ENCODE measurements at regions not wholly inside any gene's neighbourhood (a gene's known extent, or its start where the extent isn't known, plus 50 kb on each side); places are given as distances from the start of the nearest gene placed in this dataset.
A peak's percentile ranks its signal among the peaks of the same experiment; 100 is the strongest.

- 57 to 66% (median 62%) methylated on average over 15 to 20 of the region's 20 CpGs for WGBS, 4 donors
- intact Hi-C loops (cut with DNase I): loop anchor here in 1 of 10 donors (5.0 kb wide), 1 partner anchor 242 kb away; the partner anchor contains the start of gene GSE1
- Histone ChIP-seq H3K4me3 (no peak overlapping the region), H3K4me1 (peaks cover 0 to 28% (median 10%) of the 10 kb centered on the region in 12 donors), H3K27ac (peak overlapping the region in 1 of 12 donors; percentile 82), H3K36me3 (no peaks in the 10 kb centered on the region), H3K27me3 (no peaks in the 10 kb centered on the region), H3K9me3 (no peaks in the 10 kb centered on the region)
- TF ChIP-seq POLR2A (IDR thresholded peaks at IDR 0.05): no peak
- peak; percentile 59 to 83 (median 74) for TF ChIP-seq CTCF (IDR thresholded peaks at IDR 0.05)
- DNase-seq: peak in 1 of 5 donors; percentile 47
- ATAC-seq: peak; percentile 38 to 59 (median 47)
Observed at GRCh38 chr16:85369741-85370528, 243.2 kb upstream of the GSE1 start.

- 51 to 78% (median 71%) methylated on average over 6 of the region's 6 CpGs for WGBS, 4 donors
- ATAC-seq (peak in 1 of 4 donors; percentile 2), DNase-seq (no peak)
- no peaks in the 10 kb centered on the region for H3K36me3 ChIP-seq
- H3K27me3 ChIP-seq: no peaks in the 10 kb centered on the region
- H3K9me3 ChIP-seq: no peaks in the 10 kb centered on the region
- TF ChIP-seq CTCF (IDR thresholded peaks at IDR 0.05): no peak
- TF ChIP-seq POLR2A (IDR thresholded peaks at IDR 0.05): no peak
- no peak overlapping the region for H3K4me3 ChIP-seq
- H3K27ac ChIP-seq: peak overlapping the region in 1 of 12 donors; percentile 82
- H3K4me1 ChIP-seq: peaks cover 0 to 28% (median 10%) of the 10 kb centered on the region in 12 donors
- intact Hi-C loops (cut with DNase I): loop anchor here in 1 of 10 donors (5.0 kb wide), 1 partner anchor 242 kb away; the partner anchor contains the start of gene GSE1
Observed at GRCh38 chr16:85370543-85370880, 242.6 kb upstream of the GSE1 start.

- intact Hi-C loops (cut with DNase I): loop anchor here in 1 of 10 donors (5.0 kb wide), 1 partner anchor 241 kb away; the partner anchor contains the start of gene GSE1
- no peak for DNase-seq
- Histone ChIP-seq H3K27ac (peak overlapping the region in 1 of 12 donors; percentile 82), H3K36me3 (no peaks in the 10 kb centered on the region), H3K9me3 (no peaks in the 10 kb centered on the region), H3K27me3 (no peaks in the 10 kb centered on the region), H3K4me3 (peak overlapping the region in 1 of 12 donors; percentile 13), H3K4me1 (peaks cover 0 to 29% (median 12%) of the 10 kb centered on the region in 12 donors)
- ATAC-seq: peak; percentile 22 to 46 (median 36)
- TF ChIP-seq POLR2A (IDR thresholded peaks at IDR 0.05) (no peak), CTCF (IDR thresholded peaks at IDR 0.05) (no peak)
- WGBS, 4 donors: 64 to 69% (median 66%) methylated on average over 18 to 28 of the region's 28 CpGs
Observed at GRCh38 chr16:85370881-85371651, 242.1 kb upstream of the GSE1 start.

GRCh38 chr16:85371948-85372347 is 241.2 kb upstream of the GSE1 start:
- intact Hi-C loops (cut with DNase I): loop anchor here in 1 of 10 donors (5.0 kb wide), 1 partner anchor 240 kb away; the partner anchor contains the start of gene GSE1
- DNase-seq (no peak), ATAC-seq (no peak)
- WGBS, 4 donors: 95 to 98% (median 97%) methylated on average over 9 to 10 of the region's 10 CpGs
- H3K9me3 ChIP-seq: no peaks in the 10 kb centered on the region
- H3K27me3 ChIP-seq: no peaks in the 10 kb centered on the region
- H3K36me3 ChIP-seq: no peaks in the 10 kb centered on the region
- H3K4me1 ChIP-seq: peaks cover 0 to 33% (median 16%) of the 10 kb centered on the region in 12 donors
- H3K27ac ChIP-seq: peak overlapping the region in 1 of 12 donors; percentile 82
- H3K4me3 ChIP-seq: no peak overlapping the region
- TF ChIP-seq CTCF (IDR thresholded peaks at IDR 0.05) (no peak), POLR2A (IDR thresholded peaks at IDR 0.05) (no peak)

All from heart left ventricle (tissue), 16 donors.